Esophagus squamous epithelium (tissue), 4 donors: ENCODE measurements at regions not wholly inside any gene's neighbourhood (a gene's known extent, or its start where the extent isn't known, plus 50 kb on each side); places are given as distances from the start of the nearest gene placed in this dataset.

Source experiments
- CTCF ChIP-seq, 6 experiments: fragments of 450-650 bp in 4 of 6; fragments of 200-600 bp in 2 of 6; sonication (generic) in 2 of 6; IDR thresholded peaks; one replicate each; pipeline ENCODE4 v1.5.1; 2016 to 2019; ENCODE audit warnings: antibody characterized with exemption in 6 of 6, mild to moderate bottlenecking in 4 of 6, moderate library complexity in 4 of 6
- POLR2A ChIP-seq, 4 donors: fragments of 450-650 bp; IDR thresholded peaks; one replicate each; pipeline ENCODE4 v1.6.1; 2017; ENCODE audit warnings: antibody characterized with exemption in 4 of 4, mild to moderate bottlenecking in 4 of 4, moderate library complexity in 3 of 4

GRCh38 chr22:27113641-27114040 is 456.3 kb downstream of the MIAT start:
- no peak for TF ChIP-seq POLR2A (IDR thresholded peaks at IDR 0.05)
- TF ChIP-seq CTCF (IDR thresholded peaks at IDR 0.05) = no peak
